PFSK-1 (cell line): ENCODE measurements at regions not wholly inside any gene's neighbourhood (a gene's known extent, or its start where the extent isn't known, plus 50 kb on each side); places are given as distances from the start of the nearest gene placed in this dataset.

Source experiments
- FOXP2 ChIP-seq: optimal IDR thresholded peaks from 2 replicates; pipeline ENCODE3; 2011; ENCODE audit warnings: borderline replicate concordance, control low read depth, inconsistent platforms; ENCODE audit not compliant: insufficient read depth; ENCODE audit errors: extremely low read length, extremely low read depth
- POLR2AphosphoS5 ChIP-seq: IDR thresholded peaks from 2 replicates; pipeline ENCODE4 v1.6.1; 2012; ENCODE audit warnings: low read depth, mild to moderate bottlenecking, control low read depth, low read length, moderate library complexity
- SIN3A ChIP-seq: IDR thresholded peaks from 2 replicates; pipeline ENCODE4 v1.6.1; 2012; ENCODE audit warnings: mild to moderate bottlenecking, low read length, moderate library complexity, borderline replicate concordance; ENCODE audit not compliant: insufficient read depth
- TAF1 ChIP-seq: IDR thresholded peaks from 2 replicates; pipeline ENCODE4 v1.6.1; 2012; ENCODE audit warnings: low read length, control low read depth, borderline replicate concordance; ENCODE audit not compliant: insufficient read depth
- TF ChIP-seq, protein P1 (sequence below), 2 experiments: IDR thresholded peaks; 2 replicates each; pipeline versions ENCODE4 v1.6.1 to v1.8.0; 2011 to 2012; ENCODE audit warnings: low read depth in 2 of 2, low read length in 2 of 2, control low read depth in 1 of 2, inconsistent platforms in 1 of 2, mild to moderate bottlenecking in 1 of 2, moderate library complexity in 1 of 2; ENCODE audit not compliant: insufficient read depth in 1 of 2

DNA sequence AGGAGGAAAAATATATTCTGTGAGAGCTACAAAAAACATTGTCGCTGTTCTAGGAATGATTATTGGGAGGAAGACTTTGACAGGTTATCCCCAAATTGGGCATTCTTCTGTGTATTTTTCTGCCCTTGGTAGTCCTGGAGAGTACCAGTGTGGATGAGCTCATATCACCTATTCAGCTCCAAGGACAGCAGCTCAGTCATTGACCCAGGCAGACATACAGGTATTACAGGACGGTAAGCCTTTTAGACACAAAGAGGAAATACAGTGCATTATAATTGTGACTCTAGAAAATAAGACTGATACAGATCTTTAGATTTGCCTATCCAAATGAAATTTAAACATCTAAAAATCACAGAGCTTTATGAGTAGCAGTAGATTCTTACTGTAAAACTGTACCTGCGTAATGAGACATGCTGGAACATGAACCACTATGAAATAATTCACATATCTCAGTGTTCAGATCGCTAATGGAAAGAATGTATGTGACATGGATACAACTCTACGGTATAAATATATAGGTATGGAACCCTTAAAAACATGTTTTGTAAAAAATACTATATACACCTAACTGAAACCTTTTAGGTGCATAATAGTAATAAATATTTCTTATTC lies 56.0 kb downstream of the PLK2 start:
- TF ChIP-seq SIN3A (no peak), POLR2AphosphoS5 (no peak), TAF1 (no peak), FOXP2 (no peak)
- TF ChIP-seq, protein P1, sequence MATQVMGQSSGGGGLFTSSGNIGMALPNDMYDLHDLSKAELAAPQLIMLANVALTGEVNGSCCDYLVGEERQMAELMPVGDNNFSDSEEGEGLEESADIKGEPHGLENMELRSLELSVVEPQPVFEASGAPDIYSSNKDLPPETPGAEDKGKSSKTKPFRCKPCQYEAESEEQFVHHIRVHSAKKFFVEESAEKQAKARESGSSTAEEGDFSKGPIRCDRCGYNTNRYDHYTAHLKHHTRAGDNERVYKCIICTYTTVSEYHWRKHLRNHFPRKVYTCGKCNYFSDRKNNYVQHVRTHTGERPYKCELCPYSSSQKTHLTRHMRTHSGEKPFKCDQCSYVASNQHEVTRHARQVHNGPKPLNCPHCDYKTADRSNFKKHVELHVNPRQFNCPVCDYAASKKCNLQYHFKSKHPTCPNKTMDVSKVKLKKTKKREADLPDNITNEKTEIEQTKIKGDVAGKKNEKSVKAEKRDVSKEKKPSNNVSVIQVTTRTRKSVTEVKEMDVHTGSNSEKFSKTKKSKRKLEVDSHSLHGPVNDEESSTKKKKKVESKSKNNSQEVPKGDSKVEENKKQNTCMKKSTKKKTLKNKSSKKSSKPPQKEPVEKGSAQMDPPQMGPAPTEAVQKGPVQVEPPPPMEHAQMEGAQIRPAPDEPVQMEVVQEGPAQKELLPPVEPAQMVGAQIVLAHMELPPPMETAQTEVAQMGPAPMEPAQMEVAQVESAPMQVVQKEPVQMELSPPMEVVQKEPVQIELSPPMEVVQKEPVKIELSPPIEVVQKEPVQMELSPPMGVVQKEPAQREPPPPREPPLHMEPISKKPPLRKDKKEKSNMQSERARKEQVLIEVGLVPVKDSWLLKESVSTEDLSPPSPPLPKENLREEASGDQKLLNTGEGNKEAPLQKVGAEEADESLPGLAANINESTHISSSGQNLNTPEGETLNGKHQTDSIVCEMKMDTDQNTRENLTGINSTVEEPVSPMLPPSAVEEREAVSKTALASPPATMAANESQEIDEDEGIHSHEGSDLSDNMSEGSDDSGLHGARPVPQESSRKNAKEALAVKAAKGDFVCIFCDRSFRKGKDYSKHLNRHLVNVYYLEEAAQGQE (IDR thresholded peaks at IDR 0.05; ENCODE audit: insufficient read depth in 1 of 2, low read depth in 2 of 2, low read length in 2 of 2) = no peak

DNA sequence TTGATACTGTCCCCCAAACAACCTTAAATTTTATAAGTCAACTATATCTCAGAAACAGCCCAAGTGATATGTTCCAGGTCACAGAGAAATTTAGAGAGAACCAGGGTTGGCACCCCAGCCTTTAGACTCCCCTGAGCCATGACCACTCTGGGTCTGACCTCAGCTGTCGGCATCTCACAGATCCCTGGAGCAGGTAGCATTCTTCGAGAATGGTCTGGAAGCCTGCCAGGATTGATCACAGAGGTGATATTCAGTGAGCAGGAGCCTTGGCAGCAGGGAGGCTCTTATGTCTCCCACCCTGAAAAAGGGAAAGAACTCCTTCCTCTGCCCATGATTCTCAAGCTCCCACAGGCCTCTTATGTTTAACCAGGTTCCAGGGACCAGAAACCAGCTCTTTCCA lies 58.2 kb downstream of the PLK2 start:
- TF ChIP-seq POLR2AphosphoS5 (no peak), SIN3A (no peak)
- TF ChIP-seq, protein P1 (IDR thresholded peaks at IDR 0.05; ENCODE audit: insufficient read depth in 1 of 2, low read depth in 2 of 2, low read length in 2 of 2) = no peak

DNA sequence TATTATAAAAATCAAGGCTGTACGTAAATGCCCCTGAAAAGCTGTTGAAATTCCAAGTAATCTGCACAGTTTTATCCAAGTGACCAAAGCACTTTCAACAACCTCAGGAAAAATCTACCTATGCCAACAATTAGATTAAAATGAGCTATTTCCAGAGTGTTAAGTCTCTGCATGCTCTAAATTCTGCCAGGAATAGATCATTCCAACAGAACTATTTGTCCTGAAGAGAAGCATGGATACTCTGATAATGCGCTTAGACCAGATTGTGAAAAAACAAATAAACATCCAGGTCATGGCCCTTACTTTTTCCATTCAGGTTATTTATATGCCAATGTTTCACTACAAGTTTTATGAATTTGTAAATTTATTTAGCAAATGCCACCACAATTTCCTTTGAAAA lies 59.1 kb downstream of the PLK2 start:
- TF ChIP-seq TAF1 (no peak), POLR2AphosphoS5 (no peak), FOXP2 (no peak), SIN3A (no peak)
- TF ChIP-seq, protein P1 (IDR thresholded peaks at IDR 0.05; ENCODE audit: insufficient read depth in 1 of 2, low read depth in 2 of 2, low read length in 2 of 2) = no peak

DNA sequence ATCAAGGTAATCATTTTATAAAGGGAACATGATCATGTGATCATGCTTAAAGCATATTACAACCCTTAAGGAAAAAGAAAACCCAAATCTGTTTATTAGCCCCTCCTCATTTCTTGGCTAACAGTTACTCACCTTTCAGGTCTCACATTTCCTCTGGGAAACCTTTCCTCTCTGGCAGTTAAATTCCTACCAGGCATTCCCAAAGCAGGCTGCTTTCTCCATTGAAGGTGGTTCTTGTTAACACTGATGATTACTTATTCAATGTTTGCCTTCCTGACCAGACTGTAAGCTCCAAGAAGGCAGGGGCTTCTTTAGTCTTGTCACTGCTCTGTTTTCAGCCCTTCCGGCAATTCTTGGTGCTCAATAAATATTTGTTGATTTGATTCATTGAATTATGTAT lies 59.9 kb downstream of the PLK2 start:
- no peak for TF ChIP-seq TAF1
- TF ChIP-seq, protein P1 (IDR thresholded peaks at IDR 0.05; ENCODE audit: insufficient read depth in 1 of 2, low read depth in 2 of 2, low read length in 2 of 2) = no peak
- TF ChIP-seq POLR2AphosphoS5 = no peak
- no peak for TF ChIP-seq FOXP2
- no peak for TF ChIP-seq SIN3A

- TF ChIP-seq, protein P1 (IDR thresholded peaks at IDR 0.05; ENCODE audit: insufficient read depth in 1 of 2, low read depth in 2 of 2, low read length in 2 of 2) = no peak
- no peak for TF ChIP-seq POLR2AphosphoS5
- no peak for TF ChIP-seq SIN3A
- TF ChIP-seq FOXP2 = no peak
Measured at GRCh38 chr5:58394339-58394738, 65.5 kb downstream of the PLK2 start.
